Bronchial epithelial cell (primary cell): ENCODE measurements at regions not wholly inside any gene's neighbourhood (a gene's known extent, or its start where the extent isn't known, plus 50 kb on each side); places are given as distances from the start of the nearest gene placed in this dataset.

Experiments used
- DNase-seq: peaks from one replicate; pipeline ENCODE4 v3.0.0-alpha.2; 2010; ENCODE audit warnings: low read depth
- FAIRE-seq: peaks from 2 replicates; lab custom pipeline; 2011; peaks lifted over from hg19 to GRCh38; lab: Jason Lieb, UNC
- H3K27me3 ChIP-seq: 2 replicates; pipeline ENCODE4 v1.5.1; 2011; ENCODE audit warnings: low read length; ENCODE audit not compliant: control insufficient read depth, insufficient read depth
- H3K36me3 ChIP-seq: 2 replicates; pipeline ENCODE4 v1.5.1; 2011; ENCODE audit warnings: low read length; ENCODE audit not compliant: control insufficient read depth, insufficient read depth
- H3K4me3 ChIP-seq: 2 replicates; pipeline ENCODE4 v1.5.1; 2011; ENCODE audit warnings: mild to moderate bottlenecking, low read depth, low read length, control low read depth
- CTCF ChIP-seq: IDR thresholded peaks from 2 replicates; pipeline ENCODE4 v1.5.1; 2011; ENCODE audit warnings: mild to moderate bottlenecking, moderate library complexity, low read length, control low read depth, inconsistent platforms; ENCODE audit not compliant: insufficient read depth, severe bottlenecking

GRCh38 chr7:17440831-17441230 lies 142.4 kb downstream of the AHR start:
- no peak overlapping the region for H3K4me3 ChIP-seq
- TF ChIP-seq CTCF: no peak

GRCh38 chr7:17441557-17441956 lies 143.1 kb downstream of the AHR start:
- H3K27me3 ChIP-seq: no peaks in the 10 kb centered on the region
- H3K4me3 ChIP-seq: no peak overlapping the region
- FAIRE-seq: no peak
- no peak for TF ChIP-seq CTCF
- no peak for DNase-seq
- no peaks in the 10 kb centered on the region for H3K36me3 ChIP-seq

More at GRCh38 chr7:17440831-17441230, 142.4 kb downstream of the AHR start:
- no peaks in the 10 kb centered on the region for H3K36me3 ChIP-seq
- FAIRE-seq (no peak), DNase-seq (no peak)
- no peaks in the 10 kb centered on the region for H3K27me3 ChIP-seq

- no peak for TF ChIP-seq CTCF
- Histone ChIP-seq H3K36me3 (no peaks in the 10 kb centered on the region), H3K27me3 (no peaks in the 10 kb centered on the region), H3K4me3 (no peak overlapping the region)
- FAIRE-seq: no peak
- DNase-seq: no peak
Measured at GRCh38 chr7:17444151-17444550, 145.7 kb downstream of the AHR start.

GRCh38 chr7:17444673-17445072 lies 146.2 kb downstream of the AHR start:
- FAIRE-seq (peak; percentile 76), DNase-seq (peak; percentile 81)
- H3K4me3 ChIP-seq: no peak overlapping the region
- H3K36me3 ChIP-seq: no peaks in the 10 kb centered on the region
- no peaks in the 10 kb centered on the region for H3K27me3 ChIP-seq
- TF ChIP-seq CTCF: no peak

- Histone ChIP-seq H3K4me3 (no peak overlapping the region), H3K36me3 (no peaks in the 10 kb centered on the region), H3K27me3 (no peaks in the 10 kb centered on the region)
- FAIRE-seq: no peak
- TF ChIP-seq CTCF: no peak
- DNase-seq: no peak
Measured at GRCh38 chr7:17446340-17446739, 147.9 kb downstream of the AHR start.

GRCh38 chr7:17447728-17448478 lies 149.5 kb downstream of the AHR start:
- FAIRE-seq (no peak), DNase-seq (no peak)
- no peaks in the 10 kb centered on the region for H3K27me3 ChIP-seq
- H3K4me3 ChIP-seq: no peak overlapping the region
- TF ChIP-seq CTCF: no peak
- H3K36me3 ChIP-seq: no peaks in the 10 kb centered on the region
